Stimulated activated memory B cell treated with anti-CD40 and anti-IgM and Interleukin-4, amounts not matched to agents 10 μg/mL and 1 μg/mL and 100 μg/mL, for 72 hours (primary cell): ENCODE measurements at regions not wholly inside any gene's neighbourhood (a gene's known extent, or its start where the extent isn't known, plus 50 kb on each side); places are given as distances from the start of the nearest gene placed in this dataset.

Experiments
- ATAC-seq: fragments of 150-1000 bp; cut with Tn5 transposase; 2 replicates; pipeline ENCODE4 v1.10.0; 2021
- H3K27ac Mint-ChIP-seq: one replicate; pipeline ENCODE4 v1.8.0; 2022; ENCODE audit warnings: mild to moderate bottlenecking, mixed read lengths
- H3K27me3 Mint-ChIP-seq: one replicate; pipeline ENCODE4 v1.8.0; 2022; ENCODE audit warnings: mixed read lengths
- H3K36me3 Mint-ChIP-seq: one replicate; pipeline ENCODE4 v1.8.0; 2022; ENCODE audit warnings: mixed read lengths
- H3K4me1 Mint-ChIP-seq: one replicate; pipeline ENCODE4 v1.8.0; 2022; ENCODE audit warnings: mixed read lengths
- H3K4me3 Mint-ChIP-seq: one replicate; pipeline ENCODE4 v1.8.0; 2022; ENCODE audit warnings: mild to moderate bottlenecking, moderate library complexity, mixed read lengths
- H3K9me3 Mint-ChIP-seq: one replicate; pipeline ENCODE4 v1.8.0; 2022; ENCODE audit warnings: mixed read lengths

DNA sequence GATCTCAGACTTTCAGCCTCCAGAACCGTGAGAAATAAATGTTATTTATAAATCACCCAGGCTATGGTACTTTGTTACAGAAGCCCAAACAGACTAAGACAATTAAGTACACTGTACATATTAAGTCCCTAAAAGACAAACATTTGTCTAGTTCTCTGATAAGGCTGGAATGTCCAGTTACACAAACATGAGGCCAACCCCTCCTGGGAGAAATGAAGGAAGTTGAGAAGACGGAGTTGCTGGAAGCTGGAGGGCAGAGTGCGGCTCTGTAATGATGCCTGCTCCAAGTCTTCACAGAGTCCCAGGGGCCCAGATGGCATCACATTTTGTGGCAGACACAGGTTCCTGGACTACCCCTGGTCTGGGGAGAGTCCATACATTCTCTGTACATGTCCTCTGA lies 79.2 kb upstream of the ST8SIA3 start:
- Mint-ChIP-seq H3K4me1 (no peaks in the 10 kb centered on the region), H3K36me3 (no peaks in the 10 kb centered on the region), H3K27me3 (peaks cover 11% of the 10 kb centered on the region), H3K27ac (no peak overlapping the region), H3K4me3 (no peak overlapping the region), H3K9me3 (no peaks in the 10 kb centered on the region)
- no peak for ATAC-seq

DNA sequence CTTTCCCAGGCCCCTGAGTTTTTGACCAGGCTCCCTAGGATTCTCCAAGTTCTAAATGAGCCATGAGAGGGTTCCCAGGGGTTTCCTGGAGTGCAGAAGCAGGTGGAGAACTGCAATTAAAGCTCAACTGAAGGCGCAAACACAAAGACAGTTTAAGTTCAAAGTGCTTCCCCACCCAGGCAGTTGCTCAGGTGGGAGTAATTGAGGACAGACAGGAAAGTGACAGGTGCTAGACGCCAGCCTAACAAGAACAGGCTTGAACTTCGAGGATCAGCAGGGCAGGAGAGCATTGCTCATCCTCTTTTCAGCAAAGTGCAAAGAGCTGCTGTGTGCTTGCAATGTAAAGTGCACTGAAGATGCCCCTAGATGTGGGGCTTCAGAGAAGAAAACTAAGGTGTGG lies 77.2 kb upstream of the ST8SIA3 start:
- peaks cover 11% of the 10 kb centered on the region for H3K27me3 Mint-ChIP-seq
- H3K9me3 Mint-ChIP-seq: no peaks in the 10 kb centered on the region
- H3K4me1 Mint-ChIP-seq: no peaks in the 10 kb centered on the region
- no peak overlapping the region for H3K27ac Mint-ChIP-seq
- no peaks in the 10 kb centered on the region for H3K36me3 Mint-ChIP-seq
- H3K4me3 Mint-ChIP-seq: no peak overlapping the region
- ATAC-seq: no peak

DNA sequence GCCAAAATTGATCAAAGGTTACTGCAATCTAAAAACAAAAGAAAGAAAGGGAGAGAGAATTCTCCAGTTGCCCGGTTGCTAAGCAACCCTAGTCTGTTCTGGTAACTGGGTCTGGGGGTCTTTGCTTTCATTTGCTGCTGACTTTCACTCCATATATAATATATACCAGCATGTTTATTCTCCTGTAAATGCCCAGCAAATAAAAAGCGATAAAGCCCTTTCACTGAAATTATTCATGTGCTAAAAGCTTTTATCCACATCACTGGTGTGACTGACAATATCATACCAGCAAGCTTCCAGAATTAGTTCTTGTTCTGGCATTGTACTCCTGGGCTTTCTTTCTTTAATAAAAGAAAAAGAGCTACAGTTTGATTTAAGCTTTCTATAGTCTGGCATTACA lies 75.5 kb upstream of the ST8SIA3 start:
- Mint-ChIP-seq H3K4me3 (no peak overlapping the region), H3K4me1 (no peaks in the 10 kb centered on the region), H3K9me3 (no peaks in the 10 kb centered on the region), H3K27me3 (peaks cover 11% of the 10 kb centered on the region), H3K27ac (no peak overlapping the region), H3K36me3 (no peaks in the 10 kb centered on the region)
- ATAC-seq: no peak

GRCh38 chr18:57278933-57279332 lies 73.4 kb upstream of the ST8SIA3 start:
- Mint-ChIP-seq H3K27me3 (peaks cover 2% of the 10 kb centered on the region), H3K36me3 (no peaks in the 10 kb centered on the region), H3K4me1 (no peaks in the 10 kb centered on the region), H3K4me3 (no peak overlapping the region), H3K27ac (no peak overlapping the region), H3K9me3 (peaks cover 3% of the 10 kb centered on the region)
- ATAC-seq: no peak

DNA sequence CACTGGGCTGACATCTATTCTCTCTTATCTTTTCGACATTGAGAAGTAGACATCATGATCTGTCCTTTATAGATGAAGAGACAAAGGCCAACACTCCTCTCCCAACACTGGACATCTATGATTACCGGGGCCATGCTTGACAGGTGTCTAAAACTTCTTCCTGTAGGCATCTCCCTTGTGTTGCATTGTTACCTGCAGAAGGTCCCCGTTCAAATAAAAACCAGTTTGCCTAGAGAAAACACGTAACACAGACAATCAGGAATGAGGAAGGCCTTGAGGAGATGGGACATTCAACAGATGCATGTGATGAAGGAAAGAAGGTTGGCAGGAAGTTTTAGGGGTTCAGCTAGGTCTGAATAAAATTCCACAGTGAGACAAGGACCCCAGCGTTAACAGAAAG lies 70.8 kb upstream of the ST8SIA3 start:
- no peaks in the 10 kb centered on the region for H3K27me3 Mint-ChIP-seq
- H3K4me1 Mint-ChIP-seq: no peaks in the 10 kb centered on the region
- ATAC-seq: no peak
- H3K4me3 Mint-ChIP-seq: no peak overlapping the region
- no peak overlapping the region for H3K27ac Mint-ChIP-seq
- no peaks in the 10 kb centered on the region for H3K36me3 Mint-ChIP-seq
- H3K9me3 Mint-ChIP-seq: peaks cover 3% of the 10 kb centered on the region

DNA sequence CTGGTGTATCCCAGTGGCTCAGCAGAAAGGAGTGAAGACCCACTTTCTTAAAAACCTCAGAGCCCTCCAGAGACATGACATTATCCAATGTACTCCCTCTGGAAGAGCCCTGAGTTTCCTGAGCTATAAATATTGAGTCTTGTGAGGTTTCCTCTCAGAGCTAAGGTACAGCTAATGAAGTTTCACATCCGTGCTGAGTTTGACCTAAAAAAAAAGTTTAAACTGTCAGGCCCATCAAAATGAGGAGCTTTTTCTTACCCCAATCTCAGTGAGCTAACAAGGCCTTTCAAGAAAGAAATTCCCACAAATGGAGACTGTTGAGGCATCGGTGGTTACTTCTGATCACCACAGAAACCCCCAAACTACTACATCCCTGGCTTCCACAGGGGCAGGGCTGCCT lies 65.4 kb upstream of the ST8SIA3 start:
- no peak overlapping the region for H3K27ac Mint-ChIP-seq
- peaks cover 19% of the 10 kb centered on the region for H3K27me3 Mint-ChIP-seq
- ATAC-seq: no peak
- H3K4me1 Mint-ChIP-seq: no peaks in the 10 kb centered on the region
- no peaks in the 10 kb centered on the region for H3K36me3 Mint-ChIP-seq
- peaks cover 14% of the 10 kb centered on the region for H3K9me3 Mint-ChIP-seq
- no peak overlapping the region for H3K4me3 Mint-ChIP-seq

DNA sequence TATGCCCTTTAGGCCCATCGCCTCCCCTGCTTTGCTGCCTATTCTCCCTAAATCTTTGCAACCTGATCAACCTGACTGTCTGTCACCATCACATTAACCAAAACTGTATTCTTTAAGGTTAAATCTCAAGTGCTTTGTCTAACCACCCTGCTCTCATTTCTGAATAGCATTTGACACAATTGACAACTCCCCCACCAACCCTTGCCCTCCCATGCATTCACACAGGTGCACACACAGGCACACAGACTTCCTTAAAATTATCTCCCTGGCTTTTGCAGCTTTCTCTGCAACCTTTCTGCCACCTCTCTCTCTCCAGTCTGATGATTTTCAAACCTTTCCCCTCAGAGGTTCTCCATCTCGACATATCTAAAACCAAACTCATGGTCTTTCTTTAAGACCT lies 64.6 kb upstream of the ST8SIA3 start:
- no peaks in the 10 kb centered on the region for H3K36me3 Mint-ChIP-seq
- H3K9me3 Mint-ChIP-seq: peaks cover 14% of the 10 kb centered on the region
- no peaks in the 10 kb centered on the region for H3K4me1 Mint-ChIP-seq
- peaks cover 19% of the 10 kb centered on the region for H3K27me3 Mint-ChIP-seq
- ATAC-seq: no peak
- no peak overlapping the region for H3K4me3 Mint-ChIP-seq
- no peak overlapping the region for H3K27ac Mint-ChIP-seq

DNA sequence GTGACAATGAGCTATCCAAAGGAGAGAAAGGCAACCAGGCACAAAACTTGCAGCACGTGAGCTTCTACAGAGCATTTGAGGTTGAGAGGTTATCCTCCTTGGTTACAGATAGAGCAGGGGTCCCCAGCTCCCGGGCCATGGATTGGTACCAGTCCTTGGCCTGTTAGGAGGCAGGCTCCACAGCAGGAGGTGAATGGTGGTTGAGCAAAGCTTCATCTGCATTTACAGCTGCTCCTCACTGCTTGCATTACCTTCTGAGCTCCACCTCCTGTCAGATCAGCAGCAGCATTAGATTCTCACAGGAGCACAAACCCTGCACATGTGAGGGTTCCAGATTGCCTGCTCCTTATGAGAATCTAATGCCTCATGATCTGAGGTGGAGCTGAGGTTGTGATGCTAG lies 57.8 kb upstream of the ST8SIA3 start:
- H3K9me3 Mint-ChIP-seq: peaks cover under 1% of the 10 kb centered on the region
- ATAC-seq: no peak
- H3K4me1 Mint-ChIP-seq: no peaks in the 10 kb centered on the region
- H3K27me3 Mint-ChIP-seq: no peaks in the 10 kb centered on the region
- no peak overlapping the region for H3K4me3 Mint-ChIP-seq
- H3K36me3 Mint-ChIP-seq: no peaks in the 10 kb centered on the region
- H3K27ac Mint-ChIP-seq: no peak overlapping the region

GRCh38 chr18:57296336-57296735 lies 56.0 kb upstream of the ST8SIA3 start:
- H3K4me1 Mint-ChIP-seq: no peaks in the 10 kb centered on the region
- H3K9me3 Mint-ChIP-seq: no peaks in the 10 kb centered on the region
- peak; percentile 21 for ATAC-seq
- no peak overlapping the region for H3K4me3 Mint-ChIP-seq
- H3K36me3 Mint-ChIP-seq: no peaks in the 10 kb centered on the region
- H3K27me3 Mint-ChIP-seq: no peaks in the 10 kb centered on the region
- H3K27ac Mint-ChIP-seq: no peak overlapping the region

- H3K27me3 Mint-ChIP-seq: no peaks in the 10 kb centered on the region
- no peaks in the 10 kb centered on the region for H3K9me3 Mint-ChIP-seq
- H3K36me3 Mint-ChIP-seq: no peaks in the 10 kb centered on the region
- no peak for ATAC-seq
- H3K4me3 Mint-ChIP-seq: no peak overlapping the region
- no peaks in the 10 kb centered on the region for H3K4me1 Mint-ChIP-seq
- H3K27ac Mint-ChIP-seq: no peak overlapping the region
Measured at GRCh38 chr18:57297306-57297705, 55.1 kb upstream of the ST8SIA3 start.

DNA sequence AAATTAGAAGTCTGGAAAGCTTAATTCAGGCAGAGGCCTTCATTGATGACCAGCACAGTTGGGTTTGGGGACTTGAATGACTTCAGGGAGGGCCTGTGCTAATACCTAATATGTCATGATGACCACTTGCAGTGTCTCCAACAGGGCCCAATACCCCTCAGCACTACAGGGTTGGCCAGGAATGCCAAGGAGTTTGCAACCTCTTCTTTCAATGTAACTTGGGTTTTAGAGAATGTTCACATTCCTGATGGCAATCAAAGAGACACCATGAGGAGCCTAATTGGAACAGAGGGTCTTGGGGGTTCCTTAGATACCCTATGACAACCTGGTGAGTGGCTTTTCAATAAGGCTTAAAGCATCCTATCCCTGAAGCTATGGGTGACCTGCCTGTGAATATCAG lies 52.4 kb upstream of the ST8SIA3 start:
- H3K4me1 Mint-ChIP-seq: no peaks in the 10 kb centered on the region
- ATAC-seq: no peak
- no peak overlapping the region for H3K27ac Mint-ChIP-seq
- H3K9me3 Mint-ChIP-seq: no peaks in the 10 kb centered on the region
- no peaks in the 10 kb centered on the region for H3K36me3 Mint-ChIP-seq
- H3K27me3 Mint-ChIP-seq: no peaks in the 10 kb centered on the region
- H3K4me3 Mint-ChIP-seq: no peak overlapping the region

DNA sequence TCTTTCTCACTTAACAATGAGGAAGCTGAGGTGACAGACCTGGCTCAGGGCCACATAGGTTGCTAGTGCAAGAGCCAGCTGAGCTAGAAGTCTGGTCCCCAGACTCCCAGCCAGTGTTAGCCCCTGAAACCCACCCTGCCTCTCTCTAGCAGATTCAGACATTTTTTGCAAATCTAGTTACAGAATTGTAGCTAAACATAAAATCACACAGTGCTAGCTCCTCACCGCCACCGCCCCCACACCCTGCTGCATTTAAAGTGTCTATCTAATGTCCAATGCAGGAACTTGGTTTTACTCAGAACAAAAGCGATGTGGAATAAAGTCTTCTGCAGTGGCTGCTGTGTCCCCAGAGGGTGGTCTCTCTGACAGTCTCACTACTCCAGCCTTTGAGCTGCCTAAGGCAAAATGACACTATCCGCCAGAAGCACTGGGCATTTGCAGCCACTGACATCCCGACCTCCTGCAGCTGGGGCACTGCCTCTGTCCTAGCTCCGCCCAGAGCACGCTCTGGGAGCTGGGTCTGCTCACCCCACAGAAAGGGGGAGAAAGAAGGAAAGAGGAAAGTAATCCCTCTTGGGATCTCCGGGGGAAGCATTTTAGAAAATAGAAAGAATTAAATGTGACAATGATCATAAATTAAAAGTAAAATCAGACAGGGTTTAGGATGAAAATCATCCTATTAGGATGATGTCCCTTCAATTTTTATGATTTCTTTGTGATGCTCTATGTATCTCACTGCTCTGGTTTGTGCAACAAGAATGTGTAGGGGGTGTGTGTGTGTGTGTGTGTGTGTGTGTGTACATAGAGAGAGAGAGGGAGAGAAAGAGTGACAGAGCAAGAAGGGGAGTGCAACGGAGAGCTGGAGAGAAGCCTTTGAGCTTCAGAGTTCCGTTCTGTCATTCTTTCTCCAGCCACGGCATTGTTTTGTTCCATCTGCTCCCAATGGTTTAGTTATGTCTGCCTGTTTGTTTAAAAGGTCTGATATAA lies 50.5 kb upstream of the ST8SIA3 start:
- H3K27ac Mint-ChIP-seq: no peak overlapping the region

More for the DNA sequence above, 50.5 kb upstream of the ST8SIA3 start:
- Mint-ChIP-seq H3K4me3 (no peak overlapping the region), H3K36me3 (no peaks in the 10 kb centered on the region), H3K9me3 (no peaks in the 10 kb centered on the region), H3K4me1 (no peaks in the 10 kb centered on the region), H3K27me3 (no peaks in the 10 kb centered on the region)
- ATAC-seq: no peak
